ENCODE measurements at regions not wholly inside any gene's neighbourhood (a gene's known extent, or its start where the extent isn't known, plus 50 kb on each side); places are given as distances from the start of the nearest gene placed in this dataset.
"Not testable (repeated sequence)": the region's sequence is repeated elsewhere in the genome, so short reads cannot be mapped to it uniquely, and the experiment has no call there.

GRCh38 chr2:195356026-195356425 lies 301.0 kb upstream of the SLC39A10 start:
- DNase-seq (ENCODE audit: low read depth): no peak
- in situ Hi-C loops (cut with HindIII; ENCODE audit: low pct_unique_long_range_greater_than_20kb, low sequenced_read_pairs): no loop called here

GRCh38 chr2:195352581-195352980 lies 304.4 kb upstream of the SLC39A10 start:
- DNase-seq (ENCODE audit: low read depth): peak; percentile 37
- in situ Hi-C loops (cut with HindIII; ENCODE audit: low pct_unique_long_range_greater_than_20kb, low sequenced_read_pairs): no loop called here

- in situ Hi-C loops (cut with HindIII; ENCODE audit: low pct_unique_long_range_greater_than_20kb, low sequenced_read_pairs): no loop called here
- no peak for DNase-seq (ENCODE audit: low read depth)
Measured at GRCh38 chr2:195343942-195344530, 313.0 kb upstream of the SLC39A10 start.

GRCh38 chr2:195343540-195343939 lies 313.5 kb upstream of the SLC39A10 start:
- in situ Hi-C loops (cut with HindIII; ENCODE audit: low pct_unique_long_range_greater_than_20kb, low sequenced_read_pairs): no loop called here
- no peak for DNase-seq (ENCODE audit: low read depth)

- in situ Hi-C loops (cut with HindIII; ENCODE audit: low pct_unique_long_range_greater_than_20kb, low sequenced_read_pairs): no loop called here
- no peak for DNase-seq (ENCODE audit: low read depth)
Measured at GRCh38 chr2:195342061-195342460, 315.0 kb upstream of the SLC39A10 start.

- no peak for DNase-seq (ENCODE audit: low read depth)
- in situ Hi-C loops (cut with HindIII; ENCODE audit: low pct_unique_long_range_greater_than_20kb, low sequenced_read_pairs): no loop called here
Measured at GRCh38 chr2:195338856-195339255, 318.2 kb upstream of the SLC39A10 start.

GRCh38 chr2:195337597-195337996 lies 319.4 kb upstream of the SLC39A10 start:
- DNase-seq (ENCODE audit: low read depth): no peak
- in situ Hi-C loops (cut with HindIII; ENCODE audit: low pct_unique_long_range_greater_than_20kb, low sequenced_read_pairs): no loop called here

- in situ Hi-C loops (cut with HindIII; ENCODE audit: low pct_unique_long_range_greater_than_20kb, low sequenced_read_pairs): no loop called here
- DNase-seq (ENCODE audit: low read depth): no peak
Measured at GRCh38 chr2:195333869-195334268, 323.2 kb upstream of the SLC39A10 start.

GRCh38 chr2:195331966-195332365 lies 325.1 kb upstream of the SLC39A10 start:
- in situ Hi-C loops (cut with HindIII; ENCODE audit: low pct_unique_long_range_greater_than_20kb, low sequenced_read_pairs): no loop called here
- DNase-seq (ENCODE audit: low read depth): no peak

- no peak for DNase-seq (ENCODE audit: low read depth)
- in situ Hi-C loops (cut with HindIII; ENCODE audit: low pct_unique_long_range_greater_than_20kb, low sequenced_read_pairs): no loop called here
Measured at GRCh38 chr2:195331129-195331528, 325.9 kb upstream of the SLC39A10 start.

- in situ Hi-C loops (cut with HindIII; ENCODE audit: low pct_unique_long_range_greater_than_20kb, low sequenced_read_pairs): no loop called here
- DNase-seq (ENCODE audit: low read depth): no peak
Measured at GRCh38 chr2:195330513-195330956, 326.5 kb upstream of the SLC39A10 start.

- DNase-seq (ENCODE audit: low read depth); in situ Hi-C loops (cut with HindIII; ENCODE audit: low pct_unique_long_range_greater_than_20kb, low sequenced_read_pairs): not testable (repeated sequence)
Measured at GRCh38 chr2:195329784-195330183, 327.2 kb upstream of the SLC39A10 start.

- no peak for DNase-seq (ENCODE audit: low read depth)
- in situ Hi-C loops (cut with HindIII; ENCODE audit: low pct_unique_long_range_greater_than_20kb, low sequenced_read_pairs): no loop called here
Measured at GRCh38 chr2:195326537-195326936, 330.5 kb upstream of the SLC39A10 start.

- DNase-seq (ENCODE audit: low read depth): peak; percentile 27
- in situ Hi-C loops (cut with HindIII; ENCODE audit: low pct_unique_long_range_greater_than_20kb, low sequenced_read_pairs): no loop called here
Measured at GRCh38 chr2:195322324-195322723, 334.7 kb upstream of the SLC39A10 start.

- in situ Hi-C loops (cut with HindIII; ENCODE audit: low pct_unique_long_range_greater_than_20kb, low sequenced_read_pairs): no loop called here
- peak; percentile 56 for DNase-seq (ENCODE audit: low read depth)
Measured at GRCh38 chr2:195320413-195320973, 336.5 kb upstream of the SLC39A10 start.

- DNase-seq (ENCODE audit: low read depth): peak; percentile 11
- in situ Hi-C loops (cut with HindIII; ENCODE audit: low pct_unique_long_range_greater_than_20kb, low sequenced_read_pairs): no loop called here
Measured at GRCh38 chr2:195319548-195320412, 337.2 kb upstream of the SLC39A10 start.

GRCh38 chr2:195319112-195319460 lies 337.9 kb upstream of the SLC39A10 start:
- DNase-seq (ENCODE audit: low read depth): no peak
- in situ Hi-C loops (cut with HindIII; ENCODE audit: low pct_unique_long_range_greater_than_20kb, low sequenced_read_pairs): no loop called here

GRCh38 chr2:195318440-195319111 lies 338.4 kb upstream of the SLC39A10 start:
- peak; percentile 51 for DNase-seq (ENCODE audit: low read depth)
- in situ Hi-C loops (cut with HindIII; ENCODE audit: low pct_unique_long_range_greater_than_20kb, low sequenced_read_pairs): no loop called here

GRCh38 chr2:195317550-195317949 lies 339.5 kb upstream of the SLC39A10 start:
- DNase-seq (ENCODE audit: low read depth): no peak
- in situ Hi-C loops (cut with HindIII; ENCODE audit: low pct_unique_long_range_greater_than_20kb, low sequenced_read_pairs): no loop called here

Data from Caki2 (cell line).